ENCODE measurements at regions not wholly inside any gene's neighbourhood (a gene's known extent, or its start where the extent isn't known, plus 50 kb on each side); places are given as distances from the start of the nearest gene placed in this dataset.

- H3K27me3 ChIP-seq (ENCODE audit: control insufficient read depth, insufficient read depth, low read length): no peaks in the 10 kb centered on the region
- Mint-ChIP-seq H3K36me3 (no peaks in the 10 kb centered on the region), H3K4me1 (no peaks in the 10 kb centered on the region), H3K27ac (no peak overlapping the region), H3K27me3 (ENCODE audit: low read depth in 2 of 2) (no peaks in the 10 kb centered on the region), H3K9me3 (peaks cover 0 to 4% of the 10 kb centered on the region in 2 donors), H3K4me3 (no peak overlapping the region)
- DNase-seq (no peak), ATAC-seq (no peak)
- no peaks in the 10 kb centered on the region for H3K36me3 ChIP-seq (ENCODE audit: control insufficient read depth, insufficient read depth, low read length)
- H3K4me1 ChIP-seq (ENCODE audit: control insufficient read depth, insufficient read depth, low read length): no peaks in the 10 kb centered on the region
- 92% methylated on average over 3 of the region's 3 CpGs for WGBS (ENCODE audit: insufficient coverage)
- H3K9me3 ChIP-seq (ENCODE audit: control insufficient read depth, insufficient read depth, low read length): no peaks in the 10 kb centered on the region
- no peak overlapping the region for H3K4me3 ChIP-seq (ENCODE audit: low read length)
- TF ChIP-seq CTCF (IDR thresholded peaks at IDR 0.05): no peak
- intact Hi-C loops (cut with micrococcal nuclease): no loop called here
- H3K27ac ChIP-seq (ENCODE audit: low read length): no peak overlapping the region
Observed at GRCh38 chr2:149653831-149654445, 66.4 kb upstream of the MMADHC start.

- Histone ChIP-seq H3K36me3 (ENCODE audit: control insufficient read depth, insufficient read depth, low read length) (no peaks in the 10 kb centered on the region), H3K9me3 (ENCODE audit: control insufficient read depth, insufficient read depth, low read length) (no peaks in the 10 kb centered on the region), H3K4me3 (ENCODE audit: low read length) (no peak overlapping the region), H3K4me1 (ENCODE audit: control insufficient read depth, insufficient read depth, low read length) (no peaks in the 10 kb centered on the region), H3K27me3 (ENCODE audit: control insufficient read depth, insufficient read depth, low read length) (no peaks in the 10 kb centered on the region), H3K27ac (ENCODE audit: low read length) (no peak overlapping the region)
- 86% methylated on average over 2 of the region's 2 CpGs for WGBS (ENCODE audit: insufficient coverage)
- no peak for TF ChIP-seq CTCF (IDR thresholded peaks at IDR 0.05)
- Mint-ChIP-seq H3K36me3 (no peaks in the 10 kb centered on the region), H3K27ac (no peak overlapping the region), H3K27me3 (ENCODE audit: low read depth in 2 of 2) (no peaks in the 10 kb centered on the region), H3K9me3 (peaks cover 0 to 8% of the 10 kb centered on the region in 2 donors), H3K4me3 (no peak overlapping the region), H3K4me1 (no peaks in the 10 kb centered on the region)
- ATAC-seq: no peak
- intact Hi-C loops (cut with micrococcal nuclease): no loop called here
- DNase-seq: no peak
Observed at GRCh38 chr2:149652926-149653325, 65.4 kb upstream of the MMADHC start.

- Histone ChIP-seq H3K36me3 (ENCODE audit: control insufficient read depth, insufficient read depth, low read length) (no peaks in the 10 kb centered on the region), H3K27me3 (ENCODE audit: control insufficient read depth, insufficient read depth, low read length) (no peaks in the 10 kb centered on the region), H3K27ac (ENCODE audit: low read length) (no peak overlapping the region), H3K4me3 (ENCODE audit: low read length) (no peak overlapping the region), H3K9me3 (ENCODE audit: control insufficient read depth, insufficient read depth, low read length) (no peaks in the 10 kb centered on the region), H3K4me1 (ENCODE audit: control insufficient read depth, insufficient read depth, low read length) (no peaks in the 10 kb centered on the region)
- 50% methylated on average over 1 of the region's 3 CpGs for WGBS (ENCODE audit: insufficient coverage)
- H3K4me1 Mint-ChIP-seq: no peaks in the 10 kb centered on the region
- no peak overlapping the region for H3K4me3 Mint-ChIP-seq
- H3K27me3 Mint-ChIP-seq (ENCODE audit: low read depth in 2 of 2): no peaks in the 10 kb centered on the region
- H3K9me3 Mint-ChIP-seq: peaks cover 0 to 8% of the 10 kb centered on the region in 2 donors
- ATAC-seq (no peak), DNase-seq (no peak)
- H3K36me3 Mint-ChIP-seq: no peaks in the 10 kb centered on the region
- H3K27ac Mint-ChIP-seq: no peak overlapping the region
- intact Hi-C loops (cut with micrococcal nuclease): no loop called here
- no peak for TF ChIP-seq CTCF (IDR thresholded peaks at IDR 0.05)
Observed at GRCh38 chr2:149652526-149652925, 65.0 kb upstream of the MMADHC start.

GRCh38 chr2:149651229-149651628 lies 63.7 kb upstream of the MMADHC start:
- Histone ChIP-seq H3K27ac (ENCODE audit: low read length) (no peak overlapping the region), H3K4me3 (ENCODE audit: low read length) (no peak overlapping the region), H3K36me3 (ENCODE audit: control insufficient read depth, insufficient read depth, low read length) (no peaks in the 10 kb centered on the region), H3K27me3 (ENCODE audit: control insufficient read depth, insufficient read depth, low read length) (no peaks in the 10 kb centered on the region), H3K9me3 (ENCODE audit: control insufficient read depth, insufficient read depth, low read length) (no peaks in the 10 kb centered on the region), H3K4me1 (ENCODE audit: control insufficient read depth, insufficient read depth, low read length) (no peaks in the 10 kb centered on the region)
- ATAC-seq (no peak), DNase-seq (no peak)
- no peaks in the 10 kb centered on the region for H3K4me1 Mint-ChIP-seq
- TF ChIP-seq CTCF (IDR thresholded peaks at IDR 0.05): no peak
- H3K36me3 Mint-ChIP-seq: no peaks in the 10 kb centered on the region
- intact Hi-C loops (cut with micrococcal nuclease): no loop called here
- H3K27ac Mint-ChIP-seq: no peak overlapping the region
- WGBS (ENCODE audit: insufficient coverage): 88% methylated on average over 6 of the region's 6 CpGs
- H3K4me3 Mint-ChIP-seq: no peak overlapping the region
- no peaks in the 10 kb centered on the region for H3K27me3 Mint-ChIP-seq (ENCODE audit: low read depth in 2 of 2)
- peaks cover 0 to 8% of the 10 kb centered on the region in 2 donors for H3K9me3 Mint-ChIP-seq
